ENCODE measurements at regions not wholly inside any gene's neighbourhood (a gene's known extent, or its start where the extent isn't known, plus 50 kb on each side); places are given as distances from the start of the nearest gene placed in this dataset.

DNA sequence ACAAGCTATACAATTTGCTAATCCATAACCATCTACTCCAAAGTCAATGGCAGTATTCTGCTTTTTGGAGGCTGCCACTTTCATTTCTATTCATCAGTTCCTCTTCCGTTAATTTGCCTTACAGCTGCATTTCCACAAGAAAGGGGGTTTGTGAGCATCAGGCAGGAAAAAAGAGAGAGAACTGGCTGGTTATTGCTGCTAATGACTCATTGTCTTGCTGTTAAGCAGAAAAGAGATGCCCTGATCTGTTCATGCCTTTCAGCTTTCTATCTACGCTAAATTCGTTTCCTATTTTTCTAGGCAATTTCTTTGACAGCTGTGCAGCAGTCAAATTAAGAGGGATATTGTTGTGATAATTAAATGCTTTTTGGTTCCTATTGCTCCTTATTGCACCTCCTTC is 65.9 kb upstream of the GNAQ start:
- TF ChIP-seq, protein P1, sequence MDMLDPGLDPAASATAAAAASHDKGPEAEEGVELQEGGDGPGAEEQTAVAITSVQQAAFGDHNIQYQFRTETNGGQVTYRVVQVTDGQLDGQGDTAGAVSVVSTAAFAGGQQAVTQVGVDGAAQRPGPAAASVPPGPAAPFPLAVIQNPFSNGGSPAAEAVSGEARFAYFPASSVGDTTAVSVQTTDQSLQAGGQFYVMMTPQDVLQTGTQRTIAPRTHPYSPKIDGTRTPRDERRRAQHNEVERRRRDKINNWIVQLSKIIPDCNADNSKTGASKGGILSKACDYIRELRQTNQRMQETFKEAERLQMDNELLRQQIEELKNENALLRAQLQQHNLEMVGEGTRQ (IDR thresholded peaks at IDR 0.05; ENCODE audit: low read depth, low read length), result no peak
- TF ChIP-seq MXI1 (IDR thresholded peaks at IDR 0.05; ENCODE audit: borderline replicate concordance, low read depth, low read length) (no peak), NFE2L2 (IDR thresholded peaks at IDR 0.05; ENCODE audit: low read depth, low read length) (no peak), POLR2A (IDR thresholded peaks at IDR 0.05; ENCODE audit: low read depth, low read length) (no peak), MAZ (IDR thresholded peaks at IDR 0.05; ENCODE audit: borderline replicate concordance, low read depth, low read length) (no peak), RAD21 (IDR thresholded peaks at IDR 0.05; ENCODE audit: low read length) (no peak), SMC3 (IDR thresholded peaks at IDR 0.05; ENCODE audit: low read depth, low read length) (no peak)
- TF ChIP-seq, protein P2, sequence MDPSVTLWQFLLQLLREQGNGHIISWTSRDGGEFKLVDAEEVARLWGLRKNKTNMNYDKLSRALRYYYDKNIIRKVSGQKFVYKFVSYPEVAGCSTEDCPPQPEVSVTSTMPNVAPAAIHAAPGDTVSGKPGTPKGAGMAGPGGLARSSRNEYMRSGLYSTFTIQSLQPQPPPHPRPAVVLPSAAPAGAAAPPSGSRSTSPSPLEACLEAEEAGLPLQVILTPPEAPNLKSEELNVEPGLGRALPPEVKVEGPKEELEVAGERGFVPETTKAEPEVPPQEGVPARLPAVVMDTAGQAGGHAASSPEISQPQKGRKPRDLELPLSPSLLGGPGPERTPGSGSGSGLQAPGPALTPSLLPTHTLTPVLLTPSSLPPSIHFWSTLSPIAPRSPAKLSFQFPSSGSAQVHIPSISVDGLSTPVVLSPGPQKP (IDR thresholded peaks at IDR 0.05; ENCODE audit: borderline replicate concordance, low read depth, low read length), result no peak
- Histone ChIP-seq H4K8ac (ENCODE audit: low read depth in 2 of 2, low read length in 2 of 2) (no peak overlapping the region), H3K4ac (ENCODE audit: low read depth, low read length) (no peak overlapping the region), H4K91ac (ENCODE audit: insufficient read depth, low read depth, low read length) (no peak overlapping the region), H3K27ac (ENCODE audit: insufficient read depth, low read length) (no peak overlapping the region), H2BK5ac (ENCODE audit: low read depth, low read length, poor library complexity, severe bottlenecking) (no peak overlapping the region), H3K9ac (ENCODE audit: low read depth, low read length) (no peak overlapping the region), H3K14ac (replicated peaks; ENCODE audit: low read depth, low read length) (no peak overlapping the region), H3K9me3 (ENCODE audit: control insufficient read depth, insufficient read depth, low read length) (no peaks in the 10 kb centered on the region), H2BK20ac (ENCODE audit: low read depth, low read length) (no peak overlapping the region), H4K5ac (ENCODE audit: low read depth, low read length) (no peak overlapping the region), H3K4me2 (ENCODE audit: low read depth, low read length) (no peak overlapping the region), H3K18ac (ENCODE audit: low read depth, low read length) (no peak overlapping the region), H3K36me3 (ENCODE audit: control insufficient read depth, insufficient read depth, low read length) (no peaks in the 10 kb centered on the region), H3K79me1 (ENCODE audit: low read depth in 1 of 2, low read length in 2 of 2) (no peaks in the 10 kb centered on the region), H2BK15ac (ENCODE audit: low read depth, low read length) (no peak overlapping the region), H2BK120ac (ENCODE audit: low read depth, low read length) (no peak overlapping the region), H3K4me3 (ENCODE audit: insufficient read depth, low read depth, low read length) (no peak overlapping the region), H2AFZ (replicated peaks; ENCODE audit: low read length, poor library complexity) (no peak overlapping the region), H3K23ac (ENCODE audit: low read depth, low read length) (no peak overlapping the region), H2AK9ac (replicated peaks; ENCODE audit: low read depth, low read length, poor library complexity) (no peak overlapping the region), H3K56ac (ENCODE audit: extremely low read depth, insufficient read depth, low read length) (no peak overlapping the region), H4K20me1 (ENCODE audit: insufficient read depth, low read length) (no peaks in the 10 kb centered on the region), H2AK5ac (ENCODE audit: low read depth, low read length) (no peak overlapping the region), H3K27me3 (ENCODE audit: control insufficient read depth, insufficient read depth, low read length) (no peaks in the 10 kb centered on the region; the same call in 1 of the 2 replicates), H3K4me1 (ENCODE audit: control insufficient read depth, insufficient read depth, low read length) (no peaks in the 10 kb centered on the region), H3K9me1 (ENCODE audit: insufficient read depth, low read length) (no peaks in the 10 kb centered on the region)
- in situ Hi-C loops (cut with MboI; ENCODE audit: low sequenced_read_pairs) (no loop called here), dilution Hi-C loops (cut with HindIII; ENCODE audit: low sequenced_read_pairs, unreplicated experiment) (no loop called here), intact Hi-C loops (cut with micrococcal nuclease) (no loop called here)
- no CpG with 5 or more reads among the region's 3 CpGs for WGBS, 2 experiments (ENCODE audit: extremely low coverage in 2 of 2, insufficient read length in 1 of 2)
- DNase-seq (no peak), ATAC-seq (ENCODE audit: low read depth) (no peak)
- BruUV-seq (replicated peaks), result no TSS peak
- ChIA-PET POLR2A (ENCODE audit: unreplicated experiment) (no interaction called here), CTCF (no interaction called here)

All from IMR-90 (cell line).